Nephron (organoid): ENCODE measurements at regions not wholly inside any gene's neighbourhood (a gene's known extent, or its start where the extent isn't known, plus 50 kb on each side); places are given as distances from the start of the nearest gene placed in this dataset.

Source experiments
- H3K27ac Mint-ChIP-seq, 3 experiments: 2 replicates each; pipeline ENCODE4 v1.8.0; 2020; ENCODE audit warnings: mixed read lengths in 3 of 3, mild to moderate bottlenecking in 2 of 3, moderate library complexity in 1 of 3
- H3K27me3 Mint-ChIP-seq: 2 replicates; pipeline ENCODE4 v1.8.0; 2021; ENCODE audit warnings: low read depth, mild to moderate bottlenecking, moderate library complexity, mixed read lengths
- H3K36me3 Mint-ChIP-seq: 2 replicates; pipeline ENCODE4 v1.8.0; 2020; ENCODE audit warnings: low read depth, mixed read lengths
- H3K4me1 Mint-ChIP-seq: 2 replicates; pipeline ENCODE4 v1.8.0; 2020; ENCODE audit warnings: mixed read lengths
- H3K4me3 Mint-ChIP-seq, 3 experiments: 2 replicates each; pipeline ENCODE4 v1.8.0; 2020; ENCODE audit warnings: mild to moderate bottlenecking in 3 of 3, mixed read lengths in 3 of 3, moderate library complexity in 2 of 3
- H3K9me3 Mint-ChIP-seq: 2 replicates; pipeline ENCODE4 v1.8.0; 2020; ENCODE audit warnings: mixed read lengths
- TF ChIP-seq, protein P1 (sequence below), 3 experiments: fragments of 200-600 bp; sonication (generic); IDR thresholded peaks; one replicate each; pipeline ENCODE4 v1.5.0; 2021; ENCODE audit warnings: antibody characterized with exemption in 3 of 3; ENCODE audit not compliant: unreplicated experiment in 3 of 3

DNA sequence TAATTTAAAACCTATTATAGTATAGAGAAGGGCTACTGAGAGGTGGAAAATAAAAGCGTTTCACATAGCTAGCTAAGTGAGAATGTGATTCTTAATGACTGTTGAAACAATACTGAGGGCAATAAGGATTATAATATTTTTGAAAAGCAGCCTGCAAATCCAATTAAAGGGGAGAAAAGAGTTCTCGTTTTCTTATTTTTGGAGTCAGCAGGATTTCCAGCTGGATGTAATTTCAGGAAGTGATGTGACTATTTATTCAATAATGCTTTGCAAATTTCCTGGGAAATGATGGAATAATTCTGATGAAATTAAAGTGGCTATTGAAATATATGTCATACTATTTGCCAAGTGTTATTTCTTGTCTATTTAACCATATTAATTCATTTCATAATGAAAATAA lies 279.1 kb downstream of the AEBP2 start:
- H3K27ac Mint-ChIP-seq: no peak overlapping the region
- H3K4me1 Mint-ChIP-seq: no peaks in the 10 kb centered on the region
- TF ChIP-seq, protein P1, sequence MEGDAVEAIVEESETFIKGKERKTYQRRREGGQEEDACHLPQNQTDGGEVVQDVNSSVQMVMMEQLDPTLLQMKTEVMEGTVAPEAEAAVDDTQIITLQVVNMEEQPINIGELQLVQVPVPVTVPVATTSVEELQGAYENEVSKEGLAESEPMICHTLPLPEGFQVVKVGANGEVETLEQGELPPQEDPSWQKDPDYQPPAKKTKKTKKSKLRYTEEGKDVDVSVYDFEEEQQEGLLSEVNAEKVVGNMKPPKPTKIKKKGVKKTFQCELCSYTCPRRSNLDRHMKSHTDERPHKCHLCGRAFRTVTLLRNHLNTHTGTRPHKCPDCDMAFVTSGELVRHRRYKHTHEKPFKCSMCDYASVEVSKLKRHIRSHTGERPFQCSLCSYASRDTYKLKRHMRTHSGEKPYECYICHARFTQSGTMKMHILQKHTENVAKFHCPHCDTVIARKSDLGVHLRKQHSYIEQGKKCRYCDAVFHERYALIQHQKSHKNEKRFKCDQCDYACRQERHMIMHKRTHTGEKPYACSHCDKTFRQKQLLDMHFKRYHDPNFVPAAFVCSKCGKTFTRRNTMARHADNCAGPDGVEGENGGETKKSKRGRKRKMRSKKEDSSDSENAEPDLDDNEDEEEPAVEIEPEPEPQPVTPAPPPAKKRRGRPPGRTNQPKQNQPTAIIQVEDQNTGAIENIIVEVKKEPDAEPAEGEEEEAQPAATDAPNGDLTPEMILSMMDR (IDR thresholded peaks at IDR 0.05; ENCODE audit: unreplicated experiment in 3 of 3): no peak
- H3K9me3 Mint-ChIP-seq: peaks cover 7% of the 10 kb centered on the region
- H3K27me3 Mint-ChIP-seq: no peaks in the 10 kb centered on the region
- no peaks in the 10 kb centered on the region for H3K36me3 Mint-ChIP-seq
- no peak overlapping the region for H3K4me3 Mint-ChIP-seq

DNA sequence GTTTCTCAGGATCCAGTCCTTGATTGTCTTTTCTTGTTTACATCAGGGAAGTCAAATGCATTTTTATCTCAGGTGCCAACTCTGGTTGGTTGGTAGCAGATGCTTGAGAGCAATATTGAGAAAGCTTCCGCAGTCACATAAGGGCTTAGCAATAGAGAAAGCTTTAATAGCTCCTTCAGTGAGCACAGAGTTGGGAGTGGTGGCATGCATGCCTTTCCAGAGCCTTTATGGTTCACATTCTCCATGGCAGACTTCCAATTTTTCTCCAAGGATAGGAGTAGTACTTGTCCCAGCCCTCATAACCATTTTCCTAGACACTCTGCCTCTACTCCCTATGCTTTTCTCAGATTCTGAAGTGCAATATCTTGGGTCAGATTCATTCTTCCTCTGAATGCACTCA lies 280.4 kb downstream of the AEBP2 start:
- H3K4me1 Mint-ChIP-seq: no peaks in the 10 kb centered on the region
- peaks cover 6% of the 10 kb centered on the region for H3K9me3 Mint-ChIP-seq
- H3K27me3 Mint-ChIP-seq: no peaks in the 10 kb centered on the region
- no peaks in the 10 kb centered on the region for H3K36me3 Mint-ChIP-seq
- TF ChIP-seq, protein P1 (IDR thresholded peaks at IDR 0.05; ENCODE audit: unreplicated experiment in 3 of 3): no peak
- H3K4me3 Mint-ChIP-seq: no peak overlapping the region
- H3K27ac Mint-ChIP-seq: no peak overlapping the region

DNA sequence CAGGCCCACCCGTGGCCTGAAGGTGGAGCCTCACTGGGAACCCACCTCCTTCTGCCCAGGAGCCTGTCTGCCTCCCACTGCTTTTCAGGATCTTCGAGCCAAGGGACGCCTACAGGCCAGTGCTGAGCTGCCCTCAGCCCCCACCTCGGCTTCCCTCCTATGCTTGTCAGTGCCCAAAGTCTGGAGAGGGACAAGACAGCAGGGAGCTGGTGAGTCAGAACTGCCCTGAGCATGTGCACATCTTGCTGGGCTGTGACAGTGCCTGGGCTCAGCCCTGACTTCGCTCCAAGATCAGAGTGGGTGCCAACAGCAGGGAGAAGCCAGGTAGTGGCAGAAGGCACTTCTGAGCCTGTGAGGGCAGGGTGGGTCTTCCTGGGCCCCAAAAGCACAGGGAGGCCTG lies 286.8 kb downstream of the AEBP2 start:
- no peak overlapping the region for H3K27ac Mint-ChIP-seq
- TF ChIP-seq, protein P1 (IDR thresholded peaks at IDR 0.05; ENCODE audit: unreplicated experiment in 3 of 3): no peak
- H3K4me3 Mint-ChIP-seq: no peak overlapping the region
- H3K27me3 Mint-ChIP-seq: no peaks in the 10 kb centered on the region
- peaks cover 9% of the 10 kb centered on the region for H3K9me3 Mint-ChIP-seq
- no peaks in the 10 kb centered on the region for H3K4me1 Mint-ChIP-seq
- H3K36me3 Mint-ChIP-seq: peaks cover 3% of the 10 kb centered on the region

DNA sequence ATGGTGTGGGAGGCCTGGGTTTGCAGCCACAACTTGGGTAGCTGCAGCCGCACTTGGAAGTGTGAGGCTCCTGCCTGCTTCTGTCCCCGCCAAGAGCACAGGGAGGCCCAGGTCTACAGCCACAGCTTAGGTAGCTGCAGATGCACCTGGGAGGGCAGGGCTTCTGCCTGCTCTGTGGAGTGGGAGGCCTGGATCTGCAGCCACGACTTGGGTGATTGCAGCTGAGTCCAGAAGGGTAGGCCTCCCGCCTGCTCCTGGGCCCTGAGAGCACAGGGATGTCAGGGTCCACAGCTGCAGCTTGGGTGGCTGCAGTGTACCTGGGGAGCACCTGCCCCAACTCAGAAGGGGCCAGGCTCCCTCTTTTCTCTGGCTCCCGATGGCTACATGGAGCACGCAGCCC lies 287.3 kb downstream of the AEBP2 start:
- Mint-ChIP-seq H3K4me3 (no peak overlapping the region), H3K27me3 (no peaks in the 10 kb centered on the region), H3K9me3 (peaks cover 9% of the 10 kb centered on the region), H3K4me1 (no peaks in the 10 kb centered on the region), H3K27ac (no peak overlapping the region), H3K36me3 (peaks cover 3% of the 10 kb centered on the region)
- TF ChIP-seq, protein P1 (IDR thresholded peaks at IDR 0.05; ENCODE audit: unreplicated experiment in 3 of 3): no peak

DNA sequence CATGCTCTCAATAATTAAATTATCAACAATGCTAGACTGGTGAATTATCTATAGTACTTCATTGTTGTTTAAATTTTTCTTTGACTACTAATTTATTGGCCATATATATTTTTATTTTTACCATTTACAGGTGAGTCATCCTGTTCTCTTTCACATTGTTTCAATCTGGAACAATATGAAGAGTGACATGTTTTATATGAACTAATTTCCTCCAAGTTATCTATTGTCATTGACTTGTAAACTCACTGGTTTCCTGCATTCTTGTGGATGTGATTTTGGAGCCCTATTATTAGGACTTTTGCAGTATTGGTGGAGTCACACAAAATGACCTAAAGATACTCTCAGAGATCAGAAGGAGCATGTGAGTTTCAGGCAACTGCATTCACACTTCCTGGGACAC lies 297.7 kb downstream of the AEBP2 start:
- no peaks in the 10 kb centered on the region for H3K36me3 Mint-ChIP-seq
- peaks cover 6% of the 10 kb centered on the region for H3K9me3 Mint-ChIP-seq
- TF ChIP-seq, protein P1 (IDR thresholded peaks at IDR 0.05; ENCODE audit: unreplicated experiment in 3 of 3): no peak
- H3K4me3 Mint-ChIP-seq: no peak overlapping the region
- H3K27ac Mint-ChIP-seq: no peak overlapping the region
- H3K4me1 Mint-ChIP-seq: peaks cover 7% of the 10 kb centered on the region
- H3K27me3 Mint-ChIP-seq: no peaks in the 10 kb centered on the region

DNA sequence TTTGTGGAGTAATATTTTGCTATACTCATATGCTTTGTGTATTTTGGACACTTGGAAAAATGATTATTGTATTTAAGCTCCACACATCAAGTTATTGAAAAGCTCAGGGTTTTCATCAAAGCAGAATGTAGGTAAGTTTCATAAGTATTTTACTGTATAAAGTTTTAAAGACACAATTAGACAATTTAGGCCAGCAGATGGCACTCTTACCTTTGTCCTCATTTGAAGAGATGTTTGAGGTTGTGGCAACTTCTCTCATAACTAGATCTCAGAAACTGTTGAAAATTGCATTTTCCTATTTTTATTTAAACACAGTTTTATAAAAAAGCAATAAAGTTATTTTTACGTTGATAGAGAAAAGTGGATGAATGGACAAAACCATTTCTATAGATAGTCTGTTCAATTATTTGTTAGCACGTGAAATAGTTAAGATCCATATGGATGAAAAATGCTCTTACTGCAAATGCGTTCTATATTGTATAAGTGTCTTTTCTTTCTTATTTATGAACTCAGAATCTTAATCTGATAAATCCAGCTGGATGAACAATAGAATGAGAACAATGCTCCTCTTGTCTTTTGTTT lies 300.0 kb downstream of the AEBP2 start:
- H3K4me1 Mint-ChIP-seq: peaks cover 13% of the 10 kb centered on the region
- peaks cover 6% of the 10 kb centered on the region for H3K9me3 Mint-ChIP-seq
- H3K27ac Mint-ChIP-seq: no peak overlapping the region
- TF ChIP-seq, protein P1 (IDR thresholded peaks at IDR 0.05; ENCODE audit: unreplicated experiment in 3 of 3): peak; percentile 63 to 76 (median 69)
- H3K36me3 Mint-ChIP-seq: no peaks in the 10 kb centered on the region
- no peaks in the 10 kb centered on the region for H3K27me3 Mint-ChIP-seq
- no peak overlapping the region for H3K4me3 Mint-ChIP-seq
